HCT116 (cell line): ENCODE measurements at regions not wholly inside any gene's neighbourhood (a gene's known extent, or its start where the extent isn't known, plus 50 kb on each side); places are given as distances from the start of the nearest gene placed in this dataset.

Experiments used
- ATAC-seq: fragments of 200-7000 bp; cut with Tn5 transposase; 2 replicates; pipeline ENCODE4 v1.9.1; 2020; ENCODE audit warnings: mild to moderate bottlenecking, moderate library complexity
- BruUV-seq: library from RNA; stranded (reverse); fragments of 400-500 nt; replicated peaks from 2 replicates; lab custom pipeline; 2021; lab: Mats Ljungman, UMichigan
- CTCF ChIA-PET: fragments of 300-600 bp; sonication (Branson Sonifier 250); formaldehyde crosslinking; loops from one replicate; lab custom pipeline; 2021; ENCODE audit warnings: antibody characterized with exemption; lab: Charles Lee
- POLR2A ChIA-PET: fragments of 300-600, 350-600 bp; sonication (Branson Sonifier 250); formaldehyde crosslinking; loops from one replicate; lab custom pipeline; 2021; ENCODE audit warnings: antibody characterized with exemption; lab: Charles Lee
- RAD21 ChIA-PET, 2 experiments: fragments of 300-600 bp; sonication (Branson Sonifier 250); formaldehyde crosslinking; loops; one replicate each; lab custom pipeline; 2023; ENCODE audit warnings: low total read pairs in 2 of 2; ENCODE audit not compliant: uncharacterized antibody in 2 of 2, unreplicated experiment in 2 of 2, low non-redundant PET in 1 of 2; lab: Charles Lee
- DNase-seq: peaks from one replicate; pipeline ENCODE4 v3.0.0-alpha.2; 2010; ENCODE audit warnings: low read depth, low spot score
- H2AFZ ChIP-seq: fragments of 200-600 bp; shearing (Covaris generic), sonication (generic); 2 replicates; pipeline ENCODE4 v1.6.1; 2017; ENCODE audit warnings: low read depth, mixed run types, mixed read lengths, antibody characterized with exemption, low read length; ENCODE audit not compliant: poor library complexity, severe bottlenecking
- H3K27ac ChIP-seq: 2 replicates; pipeline ENCODE4 v1.5.1; 2012; ENCODE audit warnings: low read depth, low read length
- H3K27me3 ChIP-seq: fragments of 200-600 bp; sonication (generic); 2 replicates; pipeline ENCODE4 v1.6.1; 2016; ENCODE audit warnings: mixed run types, low read length, mixed read lengths; ENCODE audit not compliant: insufficient read depth
- H3K36me3 ChIP-seq, 2 experiments: fragments of 200-500 bp in 1 of 2; fragments of 200-600 bp in 1 of 2; sonication (Bioruptor generic) in 1 of 2; sonication (generic) in 1 of 2; 2 replicates each; pipeline versions ENCODE4 v1.5.1 to v1.6.1; 2014 to 2016; ENCODE audit warnings: low read length in 2 of 2, inconsistent platforms in 1 of 2, mixed read lengths in 1 of 2, mixed run types in 1 of 2; ENCODE audit not compliant: insufficient read depth in 2 of 2, control insufficient read depth in 1 of 2
- H3K4me1 ChIP-seq, 2 experiments: fragments of 200-600 bp in 1 of 2; sonication (generic) in 1 of 2; 2 replicates each; pipeline versions ENCODE4 v1.5.1 to v1.6.1; 2012 to 2017; ENCODE audit warnings: low read length in 2 of 2, inconsistent platforms in 1 of 2, mild to moderate bottlenecking in 1 of 2, mixed read lengths in 1 of 2, mixed run types in 1 of 2, moderate library complexity in 1 of 2; ENCODE audit not compliant: insufficient read depth in 2 of 2, control insufficient read depth in 1 of 2
- H3K4me2 ChIP-seq: fragments of 200-600 bp; sonication (generic); 2 replicates; pipeline ENCODE4 v1.6.1; 2017; ENCODE audit warnings: mixed run types, low read length, mixed read lengths
- H3K4me3 ChIP-seq, 2 experiments: fragments of 200-600 bp in 1 of 2; sonication (generic) in 1 of 2; replicated peaks in 1 of 2; 2 replicates each; pipeline ENCODE4 v1.5.1; 2011 to 2016; ENCODE audit warnings: low read length in 2 of 2, control low read depth in 1 of 2, low read depth in 1 of 2, mild to moderate bottlenecking in 1 of 2, mixed read lengths in 1 of 2, mixed run types in 1 of 2
- H3K79me2 ChIP-seq: fragments of 200-600 bp; sonication (generic); 2 replicates; pipeline ENCODE4 v1.6.1; 2017; ENCODE audit warnings: mild to moderate bottlenecking, mixed run types, low read length, moderate library complexity, mixed read lengths; ENCODE audit not compliant: insufficient read depth
- H3K9ac ChIP-seq: fragments of 200-600 bp; sonication (generic); 2 replicates; pipeline ENCODE4 v1.6.1; 2016; ENCODE audit warnings: low read length, mixed read lengths
- H3K9me2 ChIP-seq: fragments of 200-600 bp; sonication (generic), shearing (Covaris generic); 2 replicates; pipeline ENCODE4 v1.6.1; 2017; ENCODE audit warnings: mixed run types, mild to moderate bottlenecking, moderate library complexity; ENCODE audit not compliant: insufficient read depth
- H3K9me3 ChIP-seq, 2 experiments: fragments of 200-500 bp in 1 of 2; fragments of 200-600 bp in 1 of 2; sonication (Bioruptor generic) in 1 of 2; sonication (generic) in 1 of 2; 2 replicates each; pipeline ENCODE4 v1.6.1; 2014 to 2017; ENCODE audit warnings: low read length in 2 of 2, mixed read lengths in 2 of 2, inconsistent platforms in 1 of 2, low read depth in 1 of 2, mild to moderate bottlenecking in 1 of 2, mixed run types in 1 of 2, moderate library complexity in 1 of 2; ENCODE audit not compliant: control insufficient read depth in 1 of 2, insufficient read depth in 1 of 2
- H4K20me1 ChIP-seq: fragments of 200-600 bp; sonication (generic), shearing (Covaris generic); 2 replicates; pipeline ENCODE4 v1.6.1; 2017; ENCODE audit warnings: mixed run types, mild to moderate bottlenecking, moderate library complexity; ENCODE audit not compliant: insufficient read depth
- ATF3 ChIP-seq: IDR thresholded peaks from 2 replicates; pipeline ENCODE4 v1.6.1; 2012
- CBX3 ChIP-seq: IDR thresholded peaks from 2 replicates; pipeline ENCODE4 v1.6.1; 2012; ENCODE audit warnings: low read depth
- CEBPB ChIP-seq: IDR thresholded peaks from 2 replicates; pipeline ENCODE4 v1.6.1; 2012; ENCODE audit warnings: low read depth
- CTCF ChIP-seq, 3 experiments: fragments of 200-600 bp in 1 of 3; sonication (generic) in 1 of 3; IDR thresholded peaks in 2 of 3; conservative IDR thresholded peaks in 1 of 3; 2 replicates each; pipeline ENCODE4 v1.5.1; 2012 to 2017; ENCODE audit warnings: low read depth in 2 of 3, low read length in 2 of 3, antibody characterized with exemption in 1 of 3, borderline replicate concordance in 1 of 3, control low read depth in 1 of 3, mild to moderate bottlenecking in 1 of 3, mixed read lengths in 1 of 3, mixed run types in 1 of 3, moderate library complexity in 1 of 3; ENCODE audit not compliant: insufficient read depth in 1 of 3
- EGR1 ChIP-seq: IDR thresholded peaks from 2 replicates; pipeline ENCODE4 v1.6.1; 2012; ENCODE audit warnings: low read depth
- ELF1 ChIP-seq: IDR thresholded peaks from 2 replicates; pipeline ENCODE4 v1.6.1; 2012; ENCODE audit warnings: low read depth, borderline replicate concordance
- FOSL1 ChIP-seq: IDR thresholded peaks from 2 replicates; pipeline ENCODE4 v1.6.1; 2012; ENCODE audit warnings: low read depth
- JUND ChIP-seq: IDR thresholded peaks from 2 replicates; pipeline ENCODE4 v1.6.1; 2012
- MAX ChIP-seq: IDR thresholded peaks from 2 replicates; pipeline ENCODE4 v1.6.1; 2012
- POLR2A ChIP-seq: IDR thresholded peaks from 2 replicates; pipeline ENCODE4 v1.7.0; 2011; ENCODE audit warnings: borderline replicate concordance; ENCODE audit not compliant: insufficient read depth, insufficient read length; ENCODE audit errors: extremely low read depth
- POLR2AphosphoS5 ChIP-seq: IDR thresholded peaks from 2 replicates; pipeline ENCODE4 v1.6.1; 2011; ENCODE audit warnings: mild to moderate bottlenecking, low read depth, low read length, moderate library complexity
- RAD21 ChIP-seq: IDR thresholded peaks from 2 replicates; pipeline ENCODE4 v1.6.1; 2012; ENCODE audit warnings: low read depth, mild to moderate bottlenecking
- REST ChIP-seq: IDR thresholded peaks from 2 replicates; pipeline ENCODE4 v1.6.1; 2012; ENCODE audit warnings: low read depth
- SIN3A ChIP-seq: IDR thresholded peaks from 2 replicates; pipeline ENCODE4 v1.6.1; 2012; ENCODE audit warnings: low read depth
- SP1 ChIP-seq: IDR thresholded peaks from 2 replicates; pipeline ENCODE4 v1.6.1; 2012; ENCODE audit warnings: low read depth
- SRF ChIP-seq: IDR thresholded peaks from 2 replicates; pipeline ENCODE4 v1.6.1; 2012; ENCODE audit warnings: low read depth
- TCF7L2 ChIP-seq: IDR thresholded peaks from 2 replicates; pipeline ENCODE4 v1.7.0; 2011; ENCODE audit warnings: borderline replicate concordance, inconsistent platforms; ENCODE audit not compliant: insufficient read depth, insufficient read length; ENCODE audit errors: extremely low read depth
- YY1 ChIP-seq: IDR thresholded peaks from 2 replicates; pipeline ENCODE4 v1.6.1; 2011; ENCODE audit warnings: low read length, low read depth, moderate library complexity, mild to moderate bottlenecking; ENCODE audit not compliant: insufficient replicate concordance; ENCODE audit errors: extremely low read depth
- ZBTB33 ChIP-seq: IDR thresholded peaks from 2 replicates; pipeline ENCODE4 v1.6.1; 2011; ENCODE audit warnings: mild to moderate bottlenecking, low read length, moderate library complexity; ENCODE audit not compliant: insufficient replicate concordance; ENCODE audit errors: extremely low read depth
- ZFX ChIP-seq: fragments of 450-650 bp; IDR thresholded peaks from 2 replicates; pipeline ENCODE4 v1.6.1; 2017
- ZNF274 ChIP-seq: fragments of 200-500 bp; sonication (Bioruptor generic); IDR thresholded peaks from 2 replicates; pipeline ENCODE4 v1.6.1; 2014; ENCODE audit warnings: mild to moderate bottlenecking, low read depth, low read length, inconsistent platforms
- intact Hi-C: fragments of 100-400 bp; cut with micrococcal nuclease; formaldehyde crosslinking; loops from 2 replicates; pipeline ENCODE4 v1.10.0; 2022

- peak overlapping the region; percentile 52 for H3K27ac ChIP-seq
- H3K4me3 ChIP-seq = peak overlapping the region in 1 of 2 experiments; percentile 37; a peak in 2 of 4 replicates
- peak; percentile 77 for ATAC-seq
- no peaks in the 10 kb centered on the region for H3K36me3 ChIP-seq
- no peaks in the 10 kb centered on the region for H3K79me2 ChIP-seq
- CTCF ChIA-PET = no interaction called here
- peak; percentile 18 for TF ChIP-seq ZBTB33
- TF ChIP-seq POLR2AphosphoS5 = peak; percentile 39; the same call in 1 of the 2 replicates
- TF ChIP-seq CEBPB = 0 out of 2 replicates have a peak, but pooled peaks have one; percentile 26
- TF ChIP-seq SP1 = peak; percentile 94
- 0 out of 2 replicates have a peak, but pooled peaks have one; percentile 7 for TF ChIP-seq FOSL1
- peak; percentile 91 for TF ChIP-seq CBX3
- no peak for TF ChIP-seq ELF1
- TF ChIP-seq CTCF (IDR thresholded peaks at IDR 0.05 in 2 of 3, conservative IDR thresholded peaks at IDR 0.05 in 1 of 3; ENCODE audit: borderline replicate concordance in 1 of 3, insufficient read depth in 1 of 3, low read depth in 2 of 3, low read length in 2 of 3) = no peak
- TF ChIP-seq EGR1 = no peak
- no peak for TF ChIP-seq JUND
- peak; percentile 65 for TF ChIP-seq YY1
- no peak for TF ChIP-seq RAD21
- no peak for TF ChIP-seq POLR2A
- no peak for TF ChIP-seq SRF
- TF ChIP-seq REST = no peak
- TF ChIP-seq ATF3 = no peak
- no peak for TF ChIP-seq SIN3A
- peak; percentile 67 for TF ChIP-seq MAX
- TF ChIP-seq ZFX = peak; percentile 34; the same call in 1 of the 2 replicates
- TF ChIP-seq TCF7L2 = no peak
- TF ChIP-seq ZNF274 = no peak
- H2AFZ ChIP-seq = peak overlapping the region; percentile 95
- peak overlapping the region; percentile 26; the same call in 1 of the 2 replicates for H3K9ac ChIP-seq
- DNase-seq = peak; percentile 75
- BruUV-seq = no TSS peak
- H4K20me1 ChIP-seq = no peaks in the 10 kb centered on the region
- H3K4me1 ChIP-seq = peaks cover 19 to 31% of the 10 kb centered on the region in 2 experiments
- intact Hi-C loops = no loop called here
- no peaks in the 10 kb centered on the region for H3K27me3 ChIP-seq
- H3K4me2 ChIP-seq = peak overlapping the region; percentile 73
- POLR2A ChIA-PET = no interaction called here
- RAD21 ChIA-PET = no interaction called here
- H3K9me3 ChIP-seq = no peaks in the 10 kb centered on the region
- H3K9me2 ChIP-seq = no peaks in the 10 kb centered on the region
These were observed 280.5 kb downstream of the TBL1XR1 start for GRCh38 chr3:176916777-176917176.
